IPS-NIHi11 (cell line): ENCODE measurements at regions not wholly inside any gene's neighbourhood (a gene's known extent, or its start where the extent isn't known, plus 50 kb on each side); places are given as distances from the start of the nearest gene placed in this dataset.

Source experiments
- DNase-seq: peaks from one replicate; pipeline ENCODE4 v3.0.0; 2012; ENCODE audit warnings: mixed read lengths, low spot score

GRCh38 chr1:112040891-112041740, 51.6 kb upstream of the KCND3 start:
- no peak for DNase-seq

DNA sequence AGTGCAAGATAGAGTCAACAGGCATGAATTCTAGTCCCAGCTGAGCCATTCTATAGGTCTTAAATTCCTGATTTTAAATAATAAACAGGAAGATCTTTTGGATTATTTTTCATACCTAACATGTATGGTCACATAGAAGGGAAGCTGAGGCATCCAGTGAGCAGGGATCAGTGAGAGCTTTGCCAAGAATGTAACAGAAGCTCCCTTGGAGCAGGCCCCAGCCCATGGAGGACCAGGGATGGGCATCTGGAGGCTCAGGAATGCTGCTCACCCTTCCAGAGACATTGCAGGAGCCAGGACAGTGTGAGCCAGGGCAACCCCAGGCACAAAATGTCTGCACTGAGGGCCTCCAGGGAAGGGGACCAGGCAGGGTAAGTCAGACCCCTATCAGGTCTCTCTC, 54.4 kb upstream of the KCND3 start:
- no peak for DNase-seq

GRCh38 chr1:112044745-112045144, 55.3 kb upstream of the KCND3 start:
- DNase-seq: no peak

- DNase-seq: no peak
Observed at GRCh38 chr1:112046630-112047029, 57.2 kb upstream of the KCND3 start.

DNA sequence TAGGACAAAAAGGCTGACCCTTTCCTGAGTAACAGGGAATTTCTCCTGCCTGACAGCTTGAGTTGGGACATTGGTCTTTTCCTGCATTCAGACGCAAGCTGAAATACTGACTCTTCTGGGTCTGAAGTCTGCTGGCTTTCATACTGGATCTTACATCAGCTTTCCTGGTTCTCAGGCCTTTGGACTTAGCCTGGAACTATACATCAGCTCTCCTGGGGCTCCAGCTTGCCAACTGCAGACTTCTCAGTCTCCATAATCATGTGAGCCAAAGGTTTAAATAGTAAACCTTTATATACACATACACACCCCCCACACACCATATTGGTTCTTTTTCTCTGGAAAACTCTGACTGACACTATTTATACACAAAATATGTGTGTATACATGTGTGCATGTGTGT, 59.0 kb upstream of the KCND3 start:
- no peak for DNase-seq

DNA sequence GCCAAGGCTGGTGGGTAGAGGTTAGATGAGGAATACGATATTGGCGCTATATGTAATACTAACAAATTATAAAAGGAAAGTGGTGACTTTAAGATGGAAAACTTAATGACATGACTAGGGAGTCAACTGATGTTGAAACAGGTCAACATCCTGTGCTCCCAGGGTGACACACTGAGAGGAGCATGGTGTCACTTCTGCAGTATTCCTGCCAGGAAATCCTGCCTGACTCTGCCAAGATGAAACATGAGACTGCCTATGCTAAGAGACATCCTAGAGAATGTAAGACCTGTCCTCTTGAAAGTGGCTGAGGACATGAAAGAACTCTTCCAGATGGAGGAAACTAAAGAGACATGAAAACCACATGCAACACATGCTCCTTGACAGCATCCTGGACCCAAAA, 65.0 kb upstream of the KCND3 start:
- DNase-seq: no peak

GRCh38 chr1:112056354-112056753, 66.9 kb upstream of the KCND3 start:
- DNase-seq: no peak

GRCh38 chr1:112057736-112058135, 68.3 kb upstream of the KCND3 start:
- no peak for DNase-seq

DNA sequence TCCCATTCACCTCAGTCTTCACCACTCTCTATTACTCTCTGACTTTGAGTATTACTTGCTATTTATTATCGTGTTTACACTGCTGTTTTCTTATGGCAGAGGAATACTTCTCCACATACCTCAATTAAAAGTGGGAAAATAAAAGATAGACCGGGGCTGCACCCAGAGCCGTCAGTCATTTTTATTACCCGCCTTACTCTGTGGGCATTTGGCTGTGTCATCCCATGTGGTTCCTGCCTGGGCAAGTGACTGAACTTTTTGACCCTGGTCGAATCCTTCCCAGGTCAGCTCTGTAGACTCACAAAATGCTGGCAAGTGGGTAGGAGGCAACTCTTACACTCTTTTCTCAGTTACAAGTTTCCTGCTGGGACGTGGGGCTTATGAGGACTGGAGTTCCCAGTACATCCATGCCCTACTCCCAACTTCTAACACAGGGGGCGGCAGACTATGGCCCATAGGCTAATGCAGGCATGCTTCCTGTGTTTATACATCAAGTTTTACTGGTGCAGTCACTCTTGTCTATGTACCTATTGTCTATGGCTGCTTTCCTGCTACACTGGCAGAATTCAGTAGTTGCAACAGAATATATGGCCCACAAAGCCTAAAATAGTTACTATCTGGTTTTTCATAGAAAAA, 69.5 kb upstream of the KCND3 start:
- peak; percentile 53 for DNase-seq

DNA sequence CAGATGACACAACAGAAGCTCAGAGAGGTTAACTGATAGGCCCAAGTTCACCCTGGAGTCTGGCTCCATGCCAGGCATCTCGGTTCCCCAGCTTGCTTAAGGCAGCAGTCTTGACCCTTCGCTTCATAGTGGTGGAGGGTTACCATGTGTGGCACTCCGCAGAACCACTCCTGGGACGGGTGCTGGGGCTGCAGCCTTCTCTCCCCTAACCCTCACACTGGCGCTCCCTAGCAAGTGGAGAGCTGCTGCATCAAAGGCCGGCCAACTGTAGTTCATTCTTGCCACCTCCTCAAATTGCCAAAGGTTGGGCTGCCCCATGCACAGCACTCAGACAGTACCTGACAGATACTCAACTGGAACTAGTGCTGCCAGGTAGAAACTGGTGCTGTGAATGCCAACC, 70.2 kb upstream of the KCND3 start:
- no peak for DNase-seq

- no peak for DNase-seq
Observed at GRCh38 chr1:112060261-112060660, 70.8 kb upstream of the KCND3 start.

DNA sequence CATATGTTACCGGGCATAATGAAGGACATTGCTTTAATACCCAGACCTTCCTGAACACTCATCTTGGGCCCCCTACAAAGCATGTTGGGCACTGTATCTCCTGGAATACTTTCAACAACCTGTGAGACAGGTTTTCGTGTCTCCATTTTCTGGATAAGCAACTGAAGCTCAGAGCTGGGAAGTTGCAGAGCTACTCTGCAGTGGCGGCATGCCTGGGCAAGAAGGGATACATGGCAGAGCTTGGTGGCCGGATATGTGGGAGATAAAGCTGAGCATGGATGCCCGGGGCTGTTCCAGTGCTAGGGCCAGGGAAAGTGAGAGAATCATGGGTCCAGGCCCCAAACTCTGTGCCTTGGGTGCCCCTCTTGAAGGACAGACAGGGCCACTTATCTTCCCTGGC, 71.6 kb upstream of the KCND3 start:
- no peak for DNase-seq

- DNase-seq: no peak
Observed at GRCh38 chr1:112061901-112062320, 72.4 kb upstream of the KCND3 start.

DNA sequence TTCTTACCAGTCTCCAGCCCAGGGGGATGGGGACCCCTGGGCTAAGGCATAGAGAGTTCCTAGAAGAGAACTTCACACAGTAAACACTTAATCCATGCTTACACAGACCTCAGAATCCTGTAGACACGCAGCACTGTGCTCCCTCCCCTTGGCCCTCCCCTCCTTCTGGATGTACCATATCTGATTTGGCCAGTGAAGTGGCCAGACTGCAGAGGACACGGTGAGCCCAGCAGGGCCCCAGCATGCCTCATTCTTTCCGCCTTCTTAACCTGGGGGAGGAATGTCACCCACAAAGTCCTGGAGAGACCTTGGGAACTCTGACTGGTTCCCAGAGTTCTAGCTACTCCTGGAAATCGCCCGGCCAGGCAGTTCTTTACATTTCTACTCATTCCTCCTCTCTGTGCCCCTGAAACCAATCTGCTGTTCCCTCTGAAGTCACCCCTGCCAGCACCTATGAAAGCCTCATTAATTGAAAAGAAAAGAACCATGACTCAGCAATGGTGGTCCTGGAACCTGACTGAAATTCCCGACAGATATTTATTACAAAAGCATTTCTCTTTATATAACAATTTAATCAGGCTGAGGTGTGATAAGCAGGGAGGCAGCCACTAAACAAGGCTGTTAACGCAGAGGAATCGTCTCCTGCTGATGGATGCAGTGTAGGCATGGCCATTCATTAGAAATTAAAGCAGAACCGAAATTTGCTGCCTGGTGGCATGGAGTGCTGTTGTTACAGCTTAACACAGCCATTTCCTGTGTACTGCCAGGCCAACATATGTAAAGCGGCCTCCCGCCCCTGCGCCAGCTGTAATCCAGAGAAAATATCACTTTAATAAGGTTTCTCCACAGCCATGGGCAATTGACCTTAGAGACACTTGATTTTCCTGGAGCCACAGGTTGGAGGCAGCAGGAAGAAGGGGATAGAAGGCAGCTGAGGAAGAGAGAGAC, 74.6 kb upstream of the KCND3 start:
- DNase-seq: no peak

GRCh38 chr1:112067989-112068388, 78.5 kb upstream of the KCND3 start:
- no peak for DNase-seq

DNA sequence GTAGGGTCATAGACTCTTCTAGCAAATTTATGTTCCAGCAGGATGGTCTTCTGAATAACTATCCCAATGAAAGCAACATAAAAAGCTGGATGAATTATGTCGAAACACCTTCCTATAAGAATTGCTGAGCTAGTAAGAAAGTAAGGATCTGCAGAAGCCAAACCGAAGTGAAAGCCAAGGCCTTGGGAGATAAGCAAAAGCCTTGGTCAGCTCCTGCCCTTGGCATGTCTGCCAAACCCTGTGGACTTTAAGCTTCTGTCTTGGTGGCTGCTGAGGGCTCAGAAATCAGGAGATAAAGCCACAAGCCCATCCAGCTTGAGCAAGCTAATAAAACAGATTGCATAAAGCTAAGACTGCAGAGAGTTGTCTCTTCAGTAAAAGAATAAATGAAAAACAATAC, 81.2 kb upstream of the KCND3 start:
- DNase-seq: no peak

GRCh38 chr1:112074711-112075110, 85.2 kb upstream of the KCND3 start:
- DNase-seq: no peak

DNA sequence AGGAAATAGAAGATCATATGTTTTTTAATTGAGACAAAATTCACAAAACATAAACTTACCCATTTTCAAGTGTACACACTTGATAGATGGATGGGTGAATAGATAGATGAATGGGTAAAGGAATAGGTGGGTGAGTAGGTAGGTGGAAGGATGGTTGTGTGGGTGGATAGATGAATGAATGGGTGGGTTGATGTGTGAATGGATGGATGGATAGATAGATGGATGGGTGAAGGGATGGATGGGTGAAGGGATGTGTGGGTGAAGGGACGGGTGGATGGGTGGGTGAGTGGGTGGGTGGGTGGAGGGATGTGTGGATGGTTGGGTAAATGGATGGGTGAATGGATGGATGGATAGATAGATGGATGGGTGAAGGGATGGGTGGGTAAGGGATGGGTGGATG, 86.1 kb upstream of the KCND3 start:
- no peak for DNase-seq

- DNase-seq: no peak
Observed at GRCh38 chr1:112079446-112079845, 90.0 kb upstream of the KCND3 start.

DNA sequence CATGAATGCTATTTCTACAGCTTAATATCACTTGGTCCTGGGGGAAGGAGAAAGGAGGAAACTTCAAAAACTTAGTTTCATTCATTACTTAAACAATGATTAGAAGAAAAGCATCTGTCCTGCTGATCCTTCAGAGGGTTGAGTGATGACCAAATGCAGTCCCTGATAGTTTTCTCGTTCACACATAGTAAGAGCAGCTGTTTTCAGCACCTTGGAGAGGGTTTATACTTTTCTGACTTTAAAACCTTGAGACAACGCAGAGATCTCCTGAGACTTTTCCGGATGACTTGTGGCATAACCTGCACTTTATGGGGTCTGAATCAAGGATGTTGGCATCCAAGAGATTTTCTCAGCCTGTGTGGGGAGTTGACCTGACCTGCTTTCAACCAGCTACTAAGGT, 94.0 kb upstream of the KCND3 start:
- DNase-seq: peak; percentile 43

GRCh38 chr1:112092656-112093371, 103.3 kb upstream of the KCND3 start:
- no peak for DNase-seq

DNA sequence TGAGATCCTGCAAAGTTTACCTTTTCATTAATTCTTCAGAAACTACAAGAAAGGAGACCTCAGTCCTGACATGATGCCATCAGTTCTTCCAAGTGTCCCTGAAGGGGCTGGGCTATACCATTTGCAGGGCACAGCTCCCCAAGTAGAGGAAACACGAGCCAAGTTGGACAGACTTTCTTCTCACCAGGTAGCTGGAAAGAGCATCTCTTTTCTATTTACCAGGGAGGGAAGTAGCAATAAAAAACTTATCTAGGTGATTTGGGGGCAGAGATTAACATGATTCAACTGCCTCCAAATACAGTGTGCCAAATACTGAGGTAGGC, 103.9 kb upstream of the KCND3 start:
- no peak for DNase-seq
